ENCODE measurements at regions not wholly inside any gene's neighbourhood (a gene's known extent, or its start where the extent isn't known, plus 50 kb on each side); places are given as distances from the start of the nearest gene placed in this dataset.

DNA sequence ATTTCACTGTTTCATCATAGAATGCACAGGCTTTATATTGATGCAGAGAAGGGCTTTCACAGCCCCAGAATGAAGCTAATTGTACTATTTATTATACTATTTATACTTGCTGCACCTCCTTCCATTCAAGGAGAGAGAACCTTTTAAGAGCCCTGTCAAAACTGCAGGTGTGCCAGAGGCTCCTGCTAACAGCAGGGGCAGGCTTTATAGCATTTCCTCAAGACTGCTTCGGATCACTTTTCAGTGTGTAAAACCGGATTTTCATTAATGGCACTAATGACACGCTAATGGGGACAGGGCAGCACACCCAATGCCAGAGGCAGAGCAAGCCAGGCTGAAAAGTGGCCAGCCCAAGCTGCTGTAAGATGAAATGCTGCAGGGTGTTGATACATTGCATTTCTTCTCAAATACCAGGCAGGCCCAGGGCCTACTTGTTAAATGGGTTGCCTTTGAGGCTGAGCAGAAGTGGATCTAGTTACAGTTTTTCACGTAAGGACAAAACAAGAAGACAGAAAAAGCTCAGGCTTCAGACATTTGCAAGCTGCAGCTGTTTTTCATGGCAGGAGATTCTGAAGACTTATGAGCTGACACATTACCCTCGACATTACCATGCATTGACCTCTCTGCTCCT is 487.7 kb upstream of the BTBD3 start:
- H3K9ac ChIP-seq (ENCODE audit: low read depth, low read length), result no peak overlapping the region
- no peak overlapping the region for H2AK9ac ChIP-seq (replicated peaks; ENCODE audit: low read depth, low read length, poor library complexity)
- no peaks in the 10 kb centered on the region for H4K20me1 ChIP-seq (ENCODE audit: insufficient read depth, low read length)
- H3K27me3 ChIP-seq (ENCODE audit: control insufficient read depth, insufficient read depth, low read length), result no peaks in the 10 kb centered on the region
- dilution Hi-C loops (cut with HindIII; ENCODE audit: low sequenced_read_pairs, unreplicated experiment), result no loop called here
- H3K9me3 ChIP-seq (ENCODE audit: control insufficient read depth, insufficient read depth, low read length), result no peaks in the 10 kb centered on the region
- WGBS, 2 experiments (ENCODE audit: extremely low coverage in 2 of 2, insufficient read length in 1 of 2), result 40% methylated on average over 1 of the region's 5 CpGs; no CpG with 5 or more reads in 1 of the 2 experiments
- CTCF ChIA-PET, result no interaction called here
- H3K79me1 ChIP-seq (ENCODE audit: low read depth in 1 of 2, low read length in 2 of 2), result no peaks in the 10 kb centered on the region
- H3K4me1 ChIP-seq (ENCODE audit: control insufficient read depth, insufficient read depth, low read length), result peaks cover 3% of the 10 kb centered on the region; the same call in 1 of the 2 replicates
- H4K91ac ChIP-seq (ENCODE audit: insufficient read depth, low read depth, low read length), result no peak overlapping the region
- no peak overlapping the region for H3K56ac ChIP-seq (ENCODE audit: extremely low read depth, insufficient read depth, low read length)
- no peak overlapping the region; the same call in 1 of the 2 replicates for H3K14ac ChIP-seq (replicated peaks; ENCODE audit: low read depth, low read length)
- H3K4me2 ChIP-seq (ENCODE audit: low read depth, low read length), result no peak overlapping the region
- H2BK20ac ChIP-seq (ENCODE audit: low read depth, low read length), result no peak overlapping the region
- H3K4ac ChIP-seq (ENCODE audit: low read depth, low read length), result no peak overlapping the region
- POLR2A ChIA-PET (ENCODE audit: unreplicated experiment), result no interaction called here
- DNase-seq (no peak), ATAC-seq (ENCODE audit: low read depth) (no peak)
- in situ Hi-C loops (cut with MboI; ENCODE audit: low sequenced_read_pairs), result no loop called here
- H4K5ac ChIP-seq (ENCODE audit: low read depth, low read length), result no peak overlapping the region
- H2BK120ac ChIP-seq (ENCODE audit: low read depth, low read length), result no peak overlapping the region
- H4K8ac ChIP-seq (ENCODE audit: low read depth in 2 of 2, low read length in 2 of 2), result no peak overlapping the region
- intact Hi-C loops (cut with micrococcal nuclease), result no loop called here
- no peak overlapping the region for H2AFZ ChIP-seq (replicated peaks; ENCODE audit: low read length, poor library complexity)
- no peak overlapping the region for H2AK5ac ChIP-seq (ENCODE audit: low read depth, low read length)
- no peak overlapping the region for H2BK15ac ChIP-seq (ENCODE audit: low read depth, low read length)
- H3K27ac ChIP-seq (ENCODE audit: insufficient read depth, low read length), result no peak overlapping the region
- TF ChIP-seq RFX5 (IDR thresholded peaks at IDR 0.05; ENCODE audit: low read depth, low read length) (no peak), RCOR1 (IDR thresholded peaks at IDR 0.05; ENCODE audit: insufficient replicate concordance, low read length) (no peak), MAFK (IDR thresholded peaks at IDR 0.05; ENCODE audit: low read depth, low read length) (no peak), FOS (IDR thresholded peaks at IDR 0.05; ENCODE audit: low read depth, low read length) (no peak), MXI1 (IDR thresholded peaks at IDR 0.05; ENCODE audit: borderline replicate concordance, low read depth, low read length) (no peak), USF2 (IDR thresholded peaks at IDR 0.05; ENCODE audit: low read depth, low read length) (no peak), MAZ (IDR thresholded peaks at IDR 0.05; ENCODE audit: borderline replicate concordance, low read depth, low read length) (no peak), BHLHE40 (IDR thresholded peaks at IDR 0.05; ENCODE audit: low read depth, low read length) (no peak), CHD1 (IDR thresholded peaks at IDR 0.05; ENCODE audit: low read depth, low read length) (no peak), SMC3 (IDR thresholded peaks at IDR 0.05; ENCODE audit: low read depth, low read length) (no peak), RAD21 (IDR thresholded peaks at IDR 0.05; ENCODE audit: low read length) (no peak), POLR2A (IDR thresholded peaks at IDR 0.05; ENCODE audit: low read depth, low read length) (no peak), NFE2L2 (IDR thresholded peaks at IDR 0.05; ENCODE audit: low read depth, low read length) (no peak), CEBPB (IDR thresholded peaks at IDR 0.05; ENCODE audit: low read depth, low read length) (no peak)
- TF ChIP-seq, protein P1, sequence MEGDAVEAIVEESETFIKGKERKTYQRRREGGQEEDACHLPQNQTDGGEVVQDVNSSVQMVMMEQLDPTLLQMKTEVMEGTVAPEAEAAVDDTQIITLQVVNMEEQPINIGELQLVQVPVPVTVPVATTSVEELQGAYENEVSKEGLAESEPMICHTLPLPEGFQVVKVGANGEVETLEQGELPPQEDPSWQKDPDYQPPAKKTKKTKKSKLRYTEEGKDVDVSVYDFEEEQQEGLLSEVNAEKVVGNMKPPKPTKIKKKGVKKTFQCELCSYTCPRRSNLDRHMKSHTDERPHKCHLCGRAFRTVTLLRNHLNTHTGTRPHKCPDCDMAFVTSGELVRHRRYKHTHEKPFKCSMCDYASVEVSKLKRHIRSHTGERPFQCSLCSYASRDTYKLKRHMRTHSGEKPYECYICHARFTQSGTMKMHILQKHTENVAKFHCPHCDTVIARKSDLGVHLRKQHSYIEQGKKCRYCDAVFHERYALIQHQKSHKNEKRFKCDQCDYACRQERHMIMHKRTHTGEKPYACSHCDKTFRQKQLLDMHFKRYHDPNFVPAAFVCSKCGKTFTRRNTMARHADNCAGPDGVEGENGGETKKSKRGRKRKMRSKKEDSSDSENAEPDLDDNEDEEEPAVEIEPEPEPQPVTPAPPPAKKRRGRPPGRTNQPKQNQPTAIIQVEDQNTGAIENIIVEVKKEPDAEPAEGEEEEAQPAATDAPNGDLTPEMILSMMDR (conservative IDR thresholded peaks at IDR 0.05; ENCODE audit: low read depth, low read length), result no peak
- H3K4me3 ChIP-seq (ENCODE audit: insufficient read depth, low read depth, low read length), result no peak overlapping the region
- H2BK5ac ChIP-seq (ENCODE audit: low read depth, low read length, poor library complexity, severe bottlenecking), result no peak overlapping the region
- H3K18ac ChIP-seq (ENCODE audit: low read depth, low read length), result no peak overlapping the region
- BruUV-seq (replicated peaks), result no TSS peak
- H3K9me1 ChIP-seq (ENCODE audit: insufficient read depth, low read length), result no peaks in the 10 kb centered on the region
- H3K23ac ChIP-seq (ENCODE audit: low read depth, low read length), result no peak overlapping the region
- H3K36me3 ChIP-seq (ENCODE audit: control insufficient read depth, insufficient read depth, low read length), result no peaks in the 10 kb centered on the region
